ENCODE measurements at regions not wholly inside any gene's neighbourhood (a gene's known extent, or its start where the extent isn't known, plus 50 kb on each side); places are given as distances from the start of the nearest gene placed in this dataset.
A peak's percentile ranks its signal among the peaks of the same experiment; 100 is the strongest.
"Not testable (repeated sequence)": the region's sequence is repeated elsewhere in the genome, so short reads cannot be mapped to it uniquely, and the experiment has no call there.

DNA sequence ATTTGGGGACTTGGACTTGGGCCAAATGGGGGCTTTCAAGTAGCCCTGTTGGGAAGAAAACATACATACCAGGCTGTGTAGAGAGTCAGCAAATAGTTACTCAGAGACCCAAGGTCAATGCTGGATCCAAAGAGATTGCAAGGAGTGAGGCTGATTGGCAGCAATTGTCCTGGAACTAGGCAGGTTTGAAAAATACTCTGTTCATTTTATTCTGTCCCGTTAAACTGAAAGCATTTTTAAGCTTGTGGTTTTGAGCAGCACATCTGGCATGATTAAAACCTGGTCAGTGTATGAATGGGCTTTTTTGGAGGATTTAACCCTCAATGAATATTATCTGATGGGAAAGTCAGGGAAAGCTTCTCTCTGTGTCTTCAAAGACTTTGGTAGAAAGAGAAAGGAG lies 294.3 kb upstream of the BOD1L1 start:
- no peak overlapping the region for H3K27ac ChIP-seq

DNA sequence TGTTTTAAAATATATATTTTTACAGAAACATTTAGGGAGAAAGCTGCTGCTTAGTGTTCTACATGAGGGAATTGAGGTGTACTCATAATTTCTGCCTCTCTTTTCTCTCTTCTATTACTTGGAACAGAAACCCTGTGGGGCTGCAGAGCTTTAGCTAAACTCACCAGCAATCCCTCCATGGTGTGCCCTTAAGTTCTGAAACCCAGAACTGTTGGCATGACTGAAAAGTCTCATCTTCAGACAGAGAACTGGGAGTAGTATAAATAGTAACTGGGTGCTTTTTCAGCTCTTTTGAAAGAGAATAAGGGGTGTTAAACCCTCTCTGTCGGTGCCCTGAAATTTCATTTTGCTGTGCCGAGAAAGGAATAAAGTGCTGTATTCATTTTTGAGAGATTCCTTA lies 294.9 kb upstream of the BOD1L1 start:
- Histone ChIP-seq H3K27ac (no peak overlapping the region), H3K27me3 (no peaks in the 10 kb centered on the region), H3K4me1 (replicated peaks in 1 of 2) (peaks cover 5 to 9% of the 10 kb centered on the region in 2 donors), H3K9me3 (replicated peaks in 1 of 3) (no peaks in the 10 kb centered on the region), H3K4me3 (no peak overlapping the region), H3K36me3 (replicated peaks in 1 of 2) (no peaks in the 10 kb centered on the region)
- WGBS, 4 donors: 87 to 97% (median 89%) methylated on average over 2 of the region's 2 CpGs
- TF ChIP-seq, protein P1, sequence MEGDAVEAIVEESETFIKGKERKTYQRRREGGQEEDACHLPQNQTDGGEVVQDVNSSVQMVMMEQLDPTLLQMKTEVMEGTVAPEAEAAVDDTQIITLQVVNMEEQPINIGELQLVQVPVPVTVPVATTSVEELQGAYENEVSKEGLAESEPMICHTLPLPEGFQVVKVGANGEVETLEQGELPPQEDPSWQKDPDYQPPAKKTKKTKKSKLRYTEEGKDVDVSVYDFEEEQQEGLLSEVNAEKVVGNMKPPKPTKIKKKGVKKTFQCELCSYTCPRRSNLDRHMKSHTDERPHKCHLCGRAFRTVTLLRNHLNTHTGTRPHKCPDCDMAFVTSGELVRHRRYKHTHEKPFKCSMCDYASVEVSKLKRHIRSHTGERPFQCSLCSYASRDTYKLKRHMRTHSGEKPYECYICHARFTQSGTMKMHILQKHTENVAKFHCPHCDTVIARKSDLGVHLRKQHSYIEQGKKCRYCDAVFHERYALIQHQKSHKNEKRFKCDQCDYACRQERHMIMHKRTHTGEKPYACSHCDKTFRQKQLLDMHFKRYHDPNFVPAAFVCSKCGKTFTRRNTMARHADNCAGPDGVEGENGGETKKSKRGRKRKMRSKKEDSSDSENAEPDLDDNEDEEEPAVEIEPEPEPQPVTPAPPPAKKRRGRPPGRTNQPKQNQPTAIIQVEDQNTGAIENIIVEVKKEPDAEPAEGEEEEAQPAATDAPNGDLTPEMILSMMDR (IDR thresholded peaks at IDR 0.05): no peak
- no peak for TF ChIP-seq POLR2A (IDR thresholded peaks at IDR 0.05)
- intact Hi-C loops (cut with DNase I): no loop called here
- DNase-seq: no peak

More for the DNA sequence above, 294.3 kb upstream of the BOD1L1 start:
- TF ChIP-seq, protein P1 (IDR thresholded peaks at IDR 0.05): no peak
- no peak for TF ChIP-seq POLR2A (IDR thresholded peaks at IDR 0.05)
- WGBS, 4 donors: 13 to 18% (median 15%) methylated on average over 1 of the region's 1 CpG
- intact Hi-C loops (cut with DNase I): no loop called here
- Histone ChIP-seq H3K4me1 (replicated peaks in 1 of 2) (peaks cover 5 to 9% of the 10 kb centered on the region in 2 donors), H3K4me3 (no peak overlapping the region), H3K36me3 (replicated peaks in 1 of 2) (no peaks in the 10 kb centered on the region), H3K27me3 (no peaks in the 10 kb centered on the region), H3K9me3 (replicated peaks in 1 of 3) (no peaks in the 10 kb centered on the region)
- DNase-seq: peak in 3 of 7 donors; percentile 10 to 24 (median 19)

DNA sequence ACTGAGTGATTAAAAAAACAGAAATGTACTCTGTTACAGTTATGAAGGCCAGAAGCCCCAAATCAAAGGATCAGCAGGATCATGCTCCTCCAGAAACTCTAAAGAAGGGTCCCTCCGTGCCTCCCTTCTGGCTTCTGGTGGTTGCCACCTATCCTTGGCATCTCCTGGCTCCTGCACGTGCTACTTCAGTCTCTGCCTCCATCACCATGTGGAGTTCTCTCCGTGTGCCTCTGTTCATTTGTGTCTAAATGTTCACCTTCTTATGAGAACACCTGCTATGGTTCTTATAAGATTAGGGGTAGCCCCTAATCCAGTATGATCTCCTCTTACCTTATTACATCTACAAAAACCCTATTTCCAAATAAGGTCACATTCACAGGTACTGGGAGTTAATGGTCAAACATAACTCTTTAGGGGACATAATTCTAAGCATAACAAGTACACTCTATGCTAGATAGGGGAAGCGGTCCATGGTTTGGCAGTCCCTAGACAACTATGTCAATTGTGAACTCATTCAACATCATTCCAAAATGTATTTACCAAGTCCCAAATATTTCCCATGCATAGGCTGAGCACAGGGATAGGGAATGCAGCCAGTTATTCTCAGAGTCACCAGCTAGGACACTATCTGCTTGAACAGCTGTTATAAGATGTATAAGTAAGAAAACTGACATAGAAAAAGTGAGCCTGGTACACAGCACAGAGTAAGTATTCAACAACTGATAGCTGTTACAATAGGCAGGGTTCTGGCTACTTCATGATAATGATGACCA lies 295.5 kb upstream of the BOD1L1 start:
- Histone ChIP-seq H3K4me3 (no peak overlapping the region), H3K36me3 (replicated peaks in 1 of 2) (no peaks in the 10 kb centered on the region), H3K27ac (no peak overlapping the region), H3K9me3 (replicated peaks in 1 of 3) (no peaks in the 10 kb centered on the region), H3K4me1 (replicated peaks in 1 of 2) (peaks cover 5 to 9% of the 10 kb centered on the region in 2 donors), H3K27me3 (no peaks in the 10 kb centered on the region)
- TF ChIP-seq, protein P1 (IDR thresholded peaks at IDR 0.05): no peak
- TF ChIP-seq POLR2A (IDR thresholded peaks at IDR 0.05): no peak
- DNase-seq: no peak
- intact Hi-C loops (cut with DNase I): no loop called here
- WGBS, 4 donors: 48 to 62% (median 60%) methylated on average over 4 of the region's 4 CpGs

DNA sequence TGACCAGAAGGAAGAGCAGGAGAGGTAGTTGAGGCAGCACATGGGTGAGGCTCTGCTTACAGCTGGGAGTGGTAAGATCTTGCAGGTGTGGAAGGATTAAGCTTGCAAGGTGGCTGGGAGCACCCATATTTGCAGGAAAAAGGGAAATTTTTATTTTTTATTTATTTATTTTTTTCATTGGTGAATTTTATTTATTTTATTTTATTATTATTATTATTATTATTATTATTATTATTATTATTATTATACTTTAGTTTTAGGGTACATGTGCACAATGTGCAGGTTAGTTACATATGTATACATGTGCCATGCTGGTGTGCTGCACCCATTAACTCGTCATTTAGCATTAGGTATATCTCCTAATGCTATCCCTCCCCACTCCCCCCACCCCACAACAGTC lies 297.4 kb upstream of the BOD1L1 start:
- H3K27me3 ChIP-seq; H3K4me1 ChIP-seq (replicated peaks in 1 of 2); H3K4me3 ChIP-seq; H3K36me3 ChIP-seq (replicated peaks in 1 of 2); H3K9me3 ChIP-seq (replicated peaks in 1 of 3); intact Hi-C loops (cut with DNase I); H3K27ac ChIP-seq; DNase-seq: not testable (repeated sequence)
- WGBS, 4 donors: 60 to 94% (median 64%) methylated on average over 1 of the region's 1 CpG; no CpG with 5 or more reads in 1 of the 4 donors

DNA sequence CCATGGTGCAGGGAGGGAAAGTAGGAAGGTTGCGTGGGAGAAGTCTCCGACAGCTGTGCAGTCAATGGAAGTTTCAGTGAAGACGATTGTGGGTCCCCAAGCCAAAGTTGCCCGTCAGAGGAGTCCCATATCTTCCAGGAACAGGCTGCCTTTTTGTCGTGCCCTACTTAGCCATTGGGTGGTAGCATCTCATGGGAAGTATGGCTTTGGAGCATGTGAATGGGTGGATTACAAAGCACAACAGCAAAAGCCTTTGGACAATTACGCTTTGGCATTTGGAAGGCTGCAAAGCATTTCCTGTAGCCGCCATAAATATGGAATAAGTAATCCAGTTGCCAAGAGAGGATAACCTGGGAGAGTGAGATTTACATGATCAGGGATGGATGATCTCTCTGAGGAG lies 300.7 kb upstream of the BOD1L1 start:
- no peak for DNase-seq
- intact Hi-C loops (cut with DNase I): no loop called here
- Histone ChIP-seq H3K27me3 (no peaks in the 10 kb centered on the region), H3K4me3 (no peak overlapping the region), H3K4me1 (replicated peaks in 1 of 2) (no peaks in the 10 kb centered on the region), H3K27ac (no peak overlapping the region), H3K36me3 (replicated peaks in 1 of 2) (no peaks in the 10 kb centered on the region), H3K9me3 (replicated peaks in 1 of 3) (no peaks in the 10 kb centered on the region)
- WGBS, 4 donors: 87 to 92% (median 90%) methylated on average over 7 of the region's 7 CpGs
- TF ChIP-seq, protein P1 (IDR thresholded peaks at IDR 0.05): no peak
- no peak for TF ChIP-seq POLR2A (IDR thresholded peaks at IDR 0.05)

Measured in adrenal gland (tissue), 9 donors.